A673 (cell line): ENCODE measurements at regions not wholly inside any gene's neighbourhood (a gene's known extent, or its start where the extent isn't known, plus 50 kb on each side); places are given as distances from the start of the nearest gene placed in this dataset.

Experiments
- BruUV-seq: library from RNA; stranded (reverse); fragments of 400-500 nt; replicated peaks from 2 replicates; lab custom pipeline; 2021; lab: Mats Ljungman, UMichigan
- CTCF ChIA-PET: fragments of 300-600 bp; sonication (Branson Sonifier 250); formaldehyde crosslinking; loops from one replicate; lab custom pipeline; 2022; ENCODE audit warnings: antibody characterized with exemption; lab: Charles Lee
- POLR2A ChIA-PET: fragments of 300-600 bp; sonication (Branson Sonifier 250); formaldehyde crosslinking; loops from one replicate; lab custom pipeline; 2022; ENCODE audit warnings: antibody characterized with exemption; ENCODE audit not compliant: low non-redundant PET; lab: Charles Lee
- DNase-seq: peaks from one replicate; pipeline ENCODE4 v3.0.0-alpha.2; 2015; ENCODE audit warnings: low spot score
- H3K27ac ChIP-seq: fragments of 200-600 bp; sonication (generic); 2 replicates; pipeline ENCODE4 v1.5.1; 2016; ENCODE audit warnings: mixed run types, low read depth, mild to moderate bottlenecking, mixed read lengths, antibody characterized with exemption, low read length; ENCODE audit not compliant: poor library complexity, severe bottlenecking
- H3K27me3 ChIP-seq: fragments of 200-600 bp; sonication (generic); replicated peaks from 2 replicates; pipeline ENCODE4 v1.6.1; 2017; ENCODE audit warnings: mixed run types, low read depth, mild to moderate bottlenecking, mixed read lengths, antibody characterized with exemption, low read length; ENCODE audit not compliant: insufficient read depth, poor library complexity
- H3K36me3 ChIP-seq: fragments of 200-600 bp; sonication (generic); 2 replicates; pipeline ENCODE4 v1.6.1; 2016; ENCODE audit warnings: mixed run types, mild to moderate bottlenecking, mixed read lengths, antibody characterized with exemption, low read length; ENCODE audit not compliant: insufficient read depth, poor library complexity, severe bottlenecking
- H3K4me1 ChIP-seq: fragments of 200-600 bp; sonication (generic); 2 replicates; pipeline ENCODE4 v1.6.1; 2017; ENCODE audit warnings: mixed run types, mild to moderate bottlenecking, mixed read lengths, antibody characterized with exemption, low read length; ENCODE audit not compliant: insufficient read depth, poor library complexity, severe bottlenecking
- H3K4me3 ChIP-seq: fragments of 200-600 bp; sonication (generic); 2 replicates; pipeline ENCODE4 v1.5.1; 2016; ENCODE audit warnings: low read depth, mixed run types, mild to moderate bottlenecking, mixed read lengths, low read length; ENCODE audit not compliant: poor library complexity, severe bottlenecking
- H3K9me3 ChIP-seq: fragments of 200-600 bp; sonication (generic); 2 replicates; pipeline ENCODE4 v1.6.1; 2016; ENCODE audit warnings: mixed run types, low read depth, mild to moderate bottlenecking, mixed read lengths, antibody characterized with exemption, low read length; ENCODE audit not compliant: poor library complexity, severe bottlenecking
- CTCF ChIP-seq: fragments of 300-800, 200-600 bp; sonication (generic); conservative IDR thresholded peaks from 2 replicates; pipeline ENCODE4 v1.5.1; 2017; ENCODE audit warnings: low read depth, mild to moderate bottlenecking, antibody characterized with exemption, low read length, moderate library complexity, mixed read lengths
- EZH2 ChIP-seq: fragments of 200-600 bp; sonication (generic); IDR thresholded peaks from 2 replicates; pipeline ENCODE4 v1.6.1; 2017; ENCODE audit warnings: borderline replicate concordance, low read depth, mild to moderate bottlenecking, mixed read lengths, antibody characterized with exemption, low read length; ENCODE audit not compliant: poor library complexity, severe bottlenecking
- intact Hi-C: fragments of 100-400 bp; cut with micrococcal nuclease; formaldehyde crosslinking; loops from one replicate; pipeline ENCODE4 v1.10.0; 2022; ENCODE audit not compliant: unreplicated experiment

GRCh38 chr3:69560818-69561217 is 174.9 kb upstream of the FRMD4B start:
- H3K27ac ChIP-seq, result no peak overlapping the region
- no peak for DNase-seq
- no peaks in the 10 kb centered on the region for H3K9me3 ChIP-seq
- CTCF ChIA-PET, result no interaction called here
- BruUV-seq, result no TSS peak
- intact Hi-C loops, result no loop called here
- H3K4me3 ChIP-seq, result no peak overlapping the region
- POLR2A ChIA-PET, result no interaction called here
- no peaks in the 10 kb centered on the region for H3K4me1 ChIP-seq
- TF ChIP-seq CTCF, result no peak
- no peak for TF ChIP-seq EZH2
- no peaks in the 10 kb centered on the region for H3K36me3 ChIP-seq
- H3K27me3 ChIP-seq, result no peaks in the 10 kb centered on the region

GRCh38 chr3:69560116-69560515 is 174.2 kb upstream of the FRMD4B start:
- Histone ChIP-seq H3K9me3 (no peaks in the 10 kb centered on the region), H3K27ac (no peak overlapping the region), H3K27me3 (no peaks in the 10 kb centered on the region), H3K4me3 (no peak overlapping the region), H3K4me1 (no peaks in the 10 kb centered on the region), H3K36me3 (no peaks in the 10 kb centered on the region)
- POLR2A ChIA-PET, result no interaction called here
- no peak for DNase-seq
- intact Hi-C loops, result no loop called here
- CTCF ChIA-PET, result no interaction called here
- BruUV-seq, result no TSS peak
- no peak for TF ChIP-seq EZH2
- no peak for TF ChIP-seq CTCF

- Histone ChIP-seq H3K27ac (no peak overlapping the region), H3K36me3 (no peaks in the 10 kb centered on the region), H3K4me1 (no peaks in the 10 kb centered on the region), H3K4me3 (no peak overlapping the region), H3K27me3 (no peaks in the 10 kb centered on the region), H3K9me3 (no peaks in the 10 kb centered on the region)
- BruUV-seq, result no TSS peak
- DNase-seq, result no peak
- CTCF ChIA-PET, result interaction anchor here (0.6 kb wide), 1 partner anchor 181 kb away, joined by 5 read pairs; no protein-coding TSS in a partner anchor
- intact Hi-C loops, result no loop called here
- TF ChIP-seq CTCF (no peak), EZH2 (no peak)
- POLR2A ChIA-PET, result no interaction called here
Observed at GRCh38 chr3:69558912-69559311, 173.0 kb upstream of the FRMD4B start.
